ENCODE measurements at regions not wholly inside any gene's neighbourhood (a gene's known extent, or its start where the extent isn't known, plus 50 kb on each side); places are given as distances from the start of the nearest gene placed in this dataset.
"Not testable (repeated sequence)": the region's sequence is repeated elsewhere in the genome, so short reads cannot be mapped to it uniquely, and the experiment has no call there.

- ChIA-PET POLR2A (no interaction called here), CTCF (no interaction called here)
- peak; percentile 6 for DNase-seq (ENCODE audit: extremely low spot score)
- TF ChIP-seq HDGF (IDR thresholded peaks at IDR 0.05; ENCODE audit: borderline replicate concordance) (no peak), SP1 (IDR thresholded peaks at IDR 0.05) (no peak), L3MBTL2 (conservative IDR thresholded peaks at IDR 0.05) (no peak), FOXA1 (IDR thresholded peaks at IDR 0.05) (no peak), FOXM1 (IDR thresholded peaks at IDR 0.05; ENCODE audit: borderline replicate concordance) (no peak), NFRKB (IDR thresholded peaks at IDR 0.05) (no peak), ARNT (IDR thresholded peaks at IDR 0.05) (no peak), ELF4 (IDR thresholded peaks at IDR 0.05) (no peak), ZNF384 (IDR thresholded peaks at IDR 0.05) (no peak), BHLHE40 (IDR thresholded peaks at IDR 0.05; ENCODE audit: borderline replicate concordance) (no peak), FOXK2 (IDR thresholded peaks at IDR 0.05) (no peak), SUZ12 (IDR thresholded peaks at IDR 0.05) (no peak), LEF1 (IDR thresholded peaks at IDR 0.05; ENCODE audit: borderline replicate concordance) (no peak), CTBP1 (IDR thresholded peaks at IDR 0.05; ENCODE audit: borderline replicate concordance) (no peak), TARDBP (IDR thresholded peaks at IDR 0.05) (no peak), PKNOX1 (IDR thresholded peaks at IDR 0.05) (no peak)
These were observed 674.2 kb upstream of the MANEA start for GRCh38 chr6:94902974-94903628.

GRCh38 chr6:94899191-94899590 lies 678.1 kb upstream of the MANEA start:
- TF ChIP-seq FOXM1 (IDR thresholded peaks at IDR 0.05; ENCODE audit: borderline replicate concordance) (no peak), FOXA1 (IDR thresholded peaks at IDR 0.05) (no peak)
- DNase-seq (ENCODE audit: extremely low spot score) = no peak
- CTCF ChIA-PET = no interaction called here
- POLR2A ChIA-PET = no interaction called here

GRCh38 chr6:94894300-94894699 lies 683.0 kb upstream of the MANEA start:
- no peak for DNase-seq (ENCODE audit: extremely low spot score)
- CTCF ChIA-PET = no interaction called here
- POLR2A ChIA-PET = no interaction called here
- TF ChIP-seq HDGF (IDR thresholded peaks at IDR 0.05; ENCODE audit: borderline replicate concordance) (no peak), ZNF384 (IDR thresholded peaks at IDR 0.05) (no peak), CTBP1 (IDR thresholded peaks at IDR 0.05; ENCODE audit: borderline replicate concordance) (no peak), LEF1 (IDR thresholded peaks at IDR 0.05; ENCODE audit: borderline replicate concordance) (no peak), TARDBP (IDR thresholded peaks at IDR 0.05) (no peak), ELF4 (IDR thresholded peaks at IDR 0.05) (no peak), BHLHE40 (IDR thresholded peaks at IDR 0.05; ENCODE audit: borderline replicate concordance) (no peak), NFRKB (IDR thresholded peaks at IDR 0.05) (no peak), FOXK2 (IDR thresholded peaks at IDR 0.05) (no peak)

- TF ChIP-seq ARNT (IDR thresholded peaks at IDR 0.05) (no peak), LEF1 (IDR thresholded peaks at IDR 0.05; ENCODE audit: borderline replicate concordance) (no peak), FOXA1 (IDR thresholded peaks at IDR 0.05) (no peak), CTBP1 (IDR thresholded peaks at IDR 0.05; ENCODE audit: borderline replicate concordance) (no peak), SUZ12 (IDR thresholded peaks at IDR 0.05) (no peak), L3MBTL2 (conservative IDR thresholded peaks at IDR 0.05) (no peak), FOXM1 (IDR thresholded peaks at IDR 0.05; ENCODE audit: borderline replicate concordance) (no peak), TARDBP (IDR thresholded peaks at IDR 0.05) (no peak), SP1 (IDR thresholded peaks at IDR 0.05) (no peak), ELF4 (IDR thresholded peaks at IDR 0.05) (no peak), NFRKB (IDR thresholded peaks at IDR 0.05) (no peak), PKNOX1 (IDR thresholded peaks at IDR 0.05) (no peak), FOXK2 (IDR thresholded peaks at IDR 0.05) (no peak), BHLHE40 (IDR thresholded peaks at IDR 0.05; ENCODE audit: borderline replicate concordance) (no peak), HDGF (IDR thresholded peaks at IDR 0.05; ENCODE audit: borderline replicate concordance) (no peak), ZNF384 (IDR thresholded peaks at IDR 0.05) (no peak)
- DNase-seq (ENCODE audit: extremely low spot score) = no peak
- ChIA-PET POLR2A (no interaction called here), CTCF (no interaction called here)
These were observed 684.0 kb upstream of the MANEA start for GRCh38 chr6:94893327-94893726.

GRCh38 chr6:94873819-94874218 lies 703.5 kb upstream of the MANEA start:
- DNase-seq (ENCODE audit: extremely low spot score); CTCF ChIA-PET; POLR2A ChIA-PET: not testable (repeated sequence)

- ChIA-PET POLR2A (no interaction called here), CTCF (no interaction called here)
- no peak for DNase-seq (ENCODE audit: extremely low spot score)
- TF ChIP-seq TARDBP (IDR thresholded peaks at IDR 0.05) (no peak), NFRKB (IDR thresholded peaks at IDR 0.05) (no peak), FOXK2 (IDR thresholded peaks at IDR 0.05) (no peak), CTBP1 (IDR thresholded peaks at IDR 0.05; ENCODE audit: borderline replicate concordance) (no peak), HDGF (IDR thresholded peaks at IDR 0.05; ENCODE audit: borderline replicate concordance) (no peak), PKNOX1 (IDR thresholded peaks at IDR 0.05) (no peak), L3MBTL2 (conservative IDR thresholded peaks at IDR 0.05) (no peak), FOXA1 (IDR thresholded peaks at IDR 0.05) (no peak), SUZ12 (IDR thresholded peaks at IDR 0.05) (no peak), SP1 (IDR thresholded peaks at IDR 0.05) (no peak), ARNT (IDR thresholded peaks at IDR 0.05) (no peak), FOXM1 (IDR thresholded peaks at IDR 0.05; ENCODE audit: borderline replicate concordance) (no peak), ZNF384 (IDR thresholded peaks at IDR 0.05) (no peak), ELF4 (IDR thresholded peaks at IDR 0.05) (no peak), LEF1 (IDR thresholded peaks at IDR 0.05; ENCODE audit: borderline replicate concordance) (no peak)
These were observed 715.2 kb upstream of the MANEA start for GRCh38 chr6:94862112-94862511.
